ENCODE measurements at regions not wholly inside any gene's neighbourhood (a gene's known extent, or its start where the extent isn't known, plus 50 kb on each side); places are given as distances from the start of the nearest gene placed in this dataset.

GRCh38 chr18:44520981-44521667 is 159.6 kb upstream of the SETBP1 start:
- no peak for DNase-seq

- DNase-seq: no peak
These were observed 159.0 kb upstream of the SETBP1 start for GRCh38 chr18:44521668-44522022.

GRCh38 chr18:44526705-44527415 is 153.8 kb upstream of the SETBP1 start:
- DNase-seq: no peak

- DNase-seq: no peak
These were observed 147.6 kb upstream of the SETBP1 start for GRCh38 chr18:44533071-44533470.

GRCh38 chr18:44536046-44536445 is 144.6 kb upstream of the SETBP1 start:
- DNase-seq: no peak

- no peak for DNase-seq
These were observed 144.1 kb upstream of the SETBP1 start for GRCh38 chr18:44536619-44537018.

- no peak for DNase-seq
These were observed 143.2 kb upstream of the SETBP1 start for GRCh38 chr18:44537526-44537925.

- no peak for DNase-seq
These were observed 140.8 kb upstream of the SETBP1 start for GRCh38 chr18:44539926-44540325.

- no peak for DNase-seq
These were observed 139.5 kb upstream of the SETBP1 start for GRCh38 chr18:44541159-44541558.

GRCh38 chr18:44541781-44542180 is 138.9 kb upstream of the SETBP1 start:
- no peak for DNase-seq

- DNase-seq: no peak
These were observed 137.3 kb upstream of the SETBP1 start for GRCh38 chr18:44543387-44543786.

- no peak for DNase-seq
These were observed 135.2 kb upstream of the SETBP1 start for GRCh38 chr18:44545359-44545985.

GRCh38 chr18:44546954-44547353 is 133.7 kb upstream of the SETBP1 start:
- DNase-seq: no peak

- no peak for DNase-seq
These were observed 132.1 kb upstream of the SETBP1 start for GRCh38 chr18:44548291-44549221.

- DNase-seq: no peak
These were observed 128.0 kb upstream of the SETBP1 start for GRCh38 chr18:44552706-44553105.

- no peak for DNase-seq
These were observed 124.4 kb upstream of the SETBP1 start for GRCh38 chr18:44556296-44556695.

- DNase-seq: no peak
These were observed 123.0 kb upstream of the SETBP1 start for GRCh38 chr18:44557616-44558151.

GRCh38 chr18:44558767-44559166 is 121.9 kb upstream of the SETBP1 start:
- no peak for DNase-seq

GRCh38 chr18:44562986-44563385 is 117.7 kb upstream of the SETBP1 start:
- no peak for DNase-seq

GRCh38 chr18:44564922-44565321 is 115.8 kb upstream of the SETBP1 start:
- no peak for DNase-seq

GRCh38 chr18:44568342-44568741 is 112.3 kb upstream of the SETBP1 start:
- DNase-seq: no peak

GRCh38 chr18:44568986-44569385 is 111.7 kb upstream of the SETBP1 start:
- no peak for DNase-seq

All from stimulated activated CD4-positive, alpha-beta T cell treated with anti-CD3 and anti-CD28 coated beads, Interleukin-1b, Interleukin-23, amount 100 ng/mL, for 48 hours (primary cell).